BLaER1 (cell line): ENCODE measurements at regions not wholly inside any gene's neighbourhood (a gene's known extent, or its start where the extent isn't known, plus 50 kb on each side); places are given as distances from the start of the nearest gene placed in this dataset.

Source experiments
- H3K27ac ChIP-seq: shearing (Covaris generic); formaldehyde crosslinking; 2 replicates; pipeline ENCODE4 v1.8.1; 2022
- H3K27me3 ChIP-seq: shearing (Covaris generic); formaldehyde crosslinking; 2 replicates; pipeline ENCODE4 v1.8.1; 2022
- H3K36me3 ChIP-seq: shearing (Covaris generic); formaldehyde crosslinking; 2 replicates; pipeline ENCODE4 v1.8.1; 2022
- H3K4me1 ChIP-seq: shearing (Covaris generic); formaldehyde crosslinking; 2 replicates; pipeline ENCODE4 v1.8.1; 2022
- H3K4me2 ChIP-seq: shearing (Covaris generic); formaldehyde crosslinking; 2 replicates; pipeline ENCODE4 v1.8.1; 2022
- H3K4me3 ChIP-seq: shearing (Covaris generic); formaldehyde crosslinking; 2 replicates; pipeline ENCODE4 v1.8.1; 2022
- H3K9ac ChIP-seq: shearing (Covaris generic); formaldehyde crosslinking; 2 replicates; pipeline ENCODE4 v1.8.1; 2022
- H3K9me3 ChIP-seq: shearing (Covaris generic); formaldehyde crosslinking; 2 replicates; pipeline ENCODE4 v1.8.1; 2022
- H4K20me1 ChIP-seq: shearing (Covaris generic); formaldehyde crosslinking; 2 replicates; pipeline ENCODE4 v1.8.1; 2022
- Cebpa-rat ChIP-seq: shearing (Covaris generic); IDR thresholded peaks from 2 replicates; pipeline ENCODE4 v1.8.1; 2022

DNA sequence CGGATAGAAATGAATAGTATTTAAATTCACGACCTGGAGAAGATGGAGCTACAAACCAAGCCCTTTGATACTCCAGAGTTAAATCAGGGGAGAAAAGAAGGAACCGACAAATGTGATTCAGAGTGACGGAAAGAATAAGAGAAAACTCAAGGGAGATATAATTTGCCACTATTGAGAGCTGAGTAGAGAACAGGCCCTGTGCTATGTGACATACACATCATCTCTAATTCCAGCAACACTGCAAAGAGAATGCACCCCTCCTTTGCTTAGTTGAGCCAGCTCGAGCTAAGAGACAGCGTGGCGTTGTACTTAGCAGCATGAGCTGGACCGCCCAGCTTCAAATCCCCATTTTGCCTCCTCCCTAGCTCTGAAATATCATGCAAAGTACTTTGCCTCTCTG lies 266.4 kb upstream of the TENM3 start:
- Histone ChIP-seq H3K4me1 (peaks cover under 1% of the 10 kb centered on the region; the same call in 1 of the 2 replicates), H4K20me1 (no peaks in the 10 kb centered on the region), H3K9me3 (no peaks in the 10 kb centered on the region), H3K27me3 (no peaks in the 10 kb centered on the region), H3K9ac (no peak overlapping the region), H3K27ac (no peak overlapping the region), H3K4me3 (no peak overlapping the region), H3K36me3 (no peaks in the 10 kb centered on the region), H3K4me2 (no peak overlapping the region)
- no peak for TF ChIP-seq Cebpa-rat

DNA sequence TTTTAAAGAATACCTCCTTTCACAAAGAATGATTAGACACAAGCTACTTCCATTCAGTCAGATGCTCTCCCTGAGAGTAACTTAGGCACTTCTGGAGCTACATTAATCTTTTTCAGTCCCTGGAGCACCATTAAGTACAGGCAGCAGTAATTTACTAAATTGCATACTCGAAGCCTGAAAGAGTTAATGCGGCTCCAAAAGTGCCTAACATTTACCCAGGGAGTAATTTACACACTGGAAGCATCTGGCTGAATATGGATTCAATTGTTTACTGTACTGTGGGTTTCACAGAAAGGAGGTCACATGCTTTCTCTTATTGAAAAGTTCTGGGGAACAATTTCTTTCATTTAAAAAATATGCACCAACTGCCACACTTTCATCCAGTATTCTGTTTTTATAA lies 260.8 kb upstream of the TENM3 start:
- no peaks in the 10 kb centered on the region for H3K9me3 ChIP-seq
- no peak overlapping the region for H3K27ac ChIP-seq
- TF ChIP-seq Cebpa-rat: no peak
- no peaks in the 10 kb centered on the region for H3K27me3 ChIP-seq
- no peaks in the 10 kb centered on the region for H3K4me1 ChIP-seq
- no peaks in the 10 kb centered on the region for H4K20me1 ChIP-seq
- no peak overlapping the region for H3K9ac ChIP-seq
- H3K4me3 ChIP-seq: no peak overlapping the region
- no peaks in the 10 kb centered on the region for H3K36me3 ChIP-seq
- H3K4me2 ChIP-seq: no peak overlapping the region

DNA sequence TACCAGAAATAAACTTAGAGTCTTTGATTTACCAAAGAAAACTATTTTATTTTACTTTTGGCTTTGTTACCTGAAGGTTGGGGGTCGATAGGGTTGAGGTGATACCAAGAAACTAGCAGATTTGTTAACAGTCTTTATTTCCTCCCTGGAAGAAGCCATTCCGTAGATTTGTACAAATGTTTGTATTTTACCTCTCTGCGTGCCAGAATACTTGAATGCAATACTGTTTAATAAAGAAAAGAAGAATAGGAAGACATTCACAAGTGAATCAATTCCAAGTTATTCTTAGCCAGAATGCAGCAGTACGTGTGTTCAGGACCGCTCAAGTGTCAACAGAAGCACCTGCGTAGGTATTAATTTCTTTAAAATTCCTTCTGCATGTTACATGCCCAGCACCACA lies 260.3 kb upstream of the TENM3 start:
- Histone ChIP-seq H3K36me3 (no peaks in the 10 kb centered on the region), H4K20me1 (no peaks in the 10 kb centered on the region), H3K4me3 (no peak overlapping the region), H3K4me2 (no peak overlapping the region), H3K27ac (no peak overlapping the region), H3K27me3 (no peaks in the 10 kb centered on the region), H3K9me3 (no peaks in the 10 kb centered on the region), H3K4me1 (no peaks in the 10 kb centered on the region), H3K9ac (no peak overlapping the region)
- no peak for TF ChIP-seq Cebpa-rat

DNA sequence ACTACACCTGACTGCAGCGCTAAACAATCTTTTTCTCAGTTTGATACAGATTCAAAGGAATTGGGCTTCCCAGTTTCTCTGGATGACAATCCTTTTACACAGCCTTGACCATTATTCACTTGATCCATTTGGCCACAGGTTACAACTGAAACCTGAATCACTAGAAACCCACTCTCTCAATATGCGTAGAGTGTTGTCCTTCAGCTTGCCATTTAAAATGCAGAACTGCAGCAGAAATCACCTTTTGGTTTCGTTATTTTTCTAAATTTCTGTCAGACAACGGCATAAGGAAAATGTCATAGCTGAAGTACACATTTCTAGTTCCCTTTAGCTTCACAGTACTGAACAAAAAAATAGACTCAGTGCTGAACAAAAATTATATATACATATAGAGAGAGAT lies 255.8 kb upstream of the TENM3 start:
- no peak for TF ChIP-seq Cebpa-rat
- no peaks in the 10 kb centered on the region for H3K4me1 ChIP-seq
- H4K20me1 ChIP-seq: no peaks in the 10 kb centered on the region
- no peak overlapping the region for H3K4me3 ChIP-seq
- no peaks in the 10 kb centered on the region for H3K36me3 ChIP-seq
- H3K27me3 ChIP-seq: no peaks in the 10 kb centered on the region
- H3K27ac ChIP-seq: no peak overlapping the region
- H3K9me3 ChIP-seq: no peaks in the 10 kb centered on the region
- H3K4me2 ChIP-seq: no peak overlapping the region
- H3K9ac ChIP-seq: no peak overlapping the region

DNA sequence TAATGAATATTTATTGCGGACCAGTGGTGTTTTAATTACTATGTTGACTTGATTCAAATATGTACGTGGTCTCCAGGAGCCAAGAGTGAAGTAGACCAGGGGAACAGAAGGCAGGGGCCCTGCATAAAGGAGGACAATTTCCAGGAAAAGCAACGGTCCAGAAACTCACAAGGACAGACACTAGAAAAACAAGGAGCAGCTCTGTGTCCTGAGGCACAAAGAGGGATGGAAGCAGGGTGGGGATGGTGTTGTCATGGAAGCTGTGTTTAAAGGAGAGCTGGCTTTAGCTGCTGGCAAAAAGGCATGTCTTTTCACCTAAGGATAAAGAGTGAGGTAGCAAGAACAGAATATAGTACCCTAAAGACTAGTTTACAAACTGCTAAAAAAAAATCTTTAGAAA lies 254.1 kb upstream of the TENM3 start:
- Histone ChIP-seq H3K4me3 (no peak overlapping the region), H3K36me3 (no peaks in the 10 kb centered on the region), H3K4me1 (no peaks in the 10 kb centered on the region), H4K20me1 (no peaks in the 10 kb centered on the region), H3K27ac (no peak overlapping the region), H3K4me2 (no peak overlapping the region), H3K9ac (no peak overlapping the region), H3K9me3 (no peaks in the 10 kb centered on the region), H3K27me3 (no peaks in the 10 kb centered on the region)
- TF ChIP-seq Cebpa-rat: no peak

DNA sequence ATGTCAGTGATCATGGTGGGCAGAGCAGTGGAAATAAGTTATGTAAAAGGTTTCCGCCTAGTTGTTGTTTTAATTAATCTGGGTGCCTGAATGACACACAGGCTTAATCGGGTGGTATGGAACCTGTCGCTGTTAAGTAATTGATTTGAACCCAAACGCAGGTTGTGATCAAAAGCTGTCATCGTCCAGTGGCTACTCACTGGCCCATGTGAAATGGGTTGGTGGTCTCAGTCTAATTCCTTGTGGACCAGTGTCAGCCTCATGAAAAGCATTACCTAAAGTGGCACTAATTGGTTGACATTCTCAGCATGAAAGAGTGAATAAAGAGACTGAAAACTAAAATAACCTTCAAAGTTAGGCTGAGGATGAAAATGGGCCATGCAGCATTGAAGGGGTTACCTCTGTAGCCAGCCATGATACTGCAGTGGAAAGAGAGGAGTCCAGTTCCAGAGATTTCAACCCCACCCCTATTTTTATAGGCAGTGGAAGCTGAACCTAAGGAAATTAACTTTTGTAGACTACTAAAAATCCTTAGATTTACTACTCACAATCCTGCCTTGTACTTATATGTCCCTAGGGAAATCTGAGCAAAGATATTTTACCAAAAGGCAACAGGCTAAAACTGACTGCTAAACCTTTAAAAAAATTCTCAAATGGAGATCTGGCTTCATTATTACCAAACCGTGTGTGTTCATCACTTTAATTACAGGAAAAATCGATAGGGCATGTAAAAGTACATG lies 251.7 kb upstream of the TENM3 start:
- Histone ChIP-seq H3K9ac (no peak overlapping the region), H3K4me1 (no peaks in the 10 kb centered on the region), H3K4me2 (no peak overlapping the region), H3K27me3 (no peaks in the 10 kb centered on the region), H3K4me3 (no peak overlapping the region), H3K27ac (no peak overlapping the region), H3K9me3 (no peaks in the 10 kb centered on the region), H3K36me3 (no peaks in the 10 kb centered on the region), H4K20me1 (no peaks in the 10 kb centered on the region)
- no peak for TF ChIP-seq Cebpa-rat

DNA sequence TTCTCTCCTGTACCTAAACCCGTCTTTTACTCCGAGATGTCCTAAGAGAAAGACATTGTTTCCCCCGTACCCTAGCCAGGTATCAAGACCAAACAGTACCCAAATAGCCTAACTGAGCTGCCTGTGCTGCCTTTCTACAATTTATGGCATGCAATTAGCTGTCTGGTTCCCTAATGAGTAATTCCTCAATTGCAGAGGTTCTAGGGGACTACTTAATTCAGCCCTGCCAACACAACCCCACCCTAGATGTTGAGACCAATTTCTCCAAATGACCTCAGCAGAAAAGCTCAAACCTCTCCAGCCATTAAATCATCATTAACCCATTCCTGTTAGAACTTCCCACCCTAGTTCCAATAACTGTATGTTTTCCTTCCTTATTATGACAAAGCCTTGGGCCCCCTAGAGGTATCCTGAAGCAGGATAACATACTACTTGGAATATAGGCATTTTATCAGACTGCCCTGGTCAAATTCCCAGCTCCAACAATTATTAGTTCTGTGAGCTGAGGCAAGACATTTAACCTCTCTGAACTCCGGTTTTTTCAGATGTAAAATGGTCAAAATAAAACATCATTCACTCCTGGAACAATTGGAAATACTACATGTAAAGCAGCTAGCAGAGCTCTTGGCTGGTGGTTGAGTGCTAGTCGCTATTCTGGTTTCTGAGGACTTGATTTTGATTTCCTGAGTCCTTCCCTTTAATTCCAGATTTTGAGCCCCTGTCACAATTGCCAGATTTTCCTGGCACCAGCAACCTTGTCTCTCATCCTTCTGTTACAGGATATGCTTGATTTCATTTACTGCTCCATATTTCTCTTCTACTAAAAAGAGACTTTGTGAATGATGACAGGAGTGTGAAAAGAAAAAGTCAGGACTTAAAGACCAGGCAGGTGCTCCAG lies 244.6 kb upstream of the TENM3 start:
- no peak for TF ChIP-seq Cebpa-rat
- no peaks in the 10 kb centered on the region for H4K20me1 ChIP-seq
- H3K4me3 ChIP-seq: no peak overlapping the region
- H3K36me3 ChIP-seq: no peaks in the 10 kb centered on the region
- no peaks in the 10 kb centered on the region for H3K27me3 ChIP-seq
- H3K4me2 ChIP-seq: no peak overlapping the region
- H3K9ac ChIP-seq: no peak overlapping the region
- no peak overlapping the region for H3K27ac ChIP-seq
- no peaks in the 10 kb centered on the region for H3K4me1 ChIP-seq
- no peaks in the 10 kb centered on the region for H3K9me3 ChIP-seq

DNA sequence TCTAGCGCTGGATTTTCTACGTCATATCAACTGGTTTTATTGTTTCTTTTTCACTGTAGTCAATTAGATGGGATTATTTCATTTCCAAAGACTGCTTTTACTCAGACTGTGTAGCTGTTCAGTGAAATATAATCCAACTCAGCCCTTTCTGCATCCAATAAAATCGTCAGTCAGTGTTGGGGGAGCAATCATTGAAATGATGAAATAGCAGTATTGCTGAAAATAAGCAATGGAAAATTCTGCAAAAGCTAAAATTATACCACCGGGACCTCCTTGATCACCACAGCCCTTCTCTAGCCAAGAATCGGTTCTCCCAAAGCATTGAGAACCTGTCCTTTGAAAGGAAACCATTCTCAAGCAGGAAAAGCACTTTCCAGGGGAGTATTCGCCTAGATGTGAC lies 243.1 kb upstream of the TENM3 start:
- H4K20me1 ChIP-seq: no peaks in the 10 kb centered on the region
- H3K4me3 ChIP-seq: no peak overlapping the region
- H3K4me1 ChIP-seq: no peaks in the 10 kb centered on the region
- no peak overlapping the region for H3K4me2 ChIP-seq
- no peak overlapping the region for H3K9ac ChIP-seq
- H3K27me3 ChIP-seq: no peaks in the 10 kb centered on the region
- H3K36me3 ChIP-seq: no peaks in the 10 kb centered on the region
- TF ChIP-seq Cebpa-rat: no peak
- no peak overlapping the region for H3K27ac ChIP-seq
- H3K9me3 ChIP-seq: no peaks in the 10 kb centered on the region

DNA sequence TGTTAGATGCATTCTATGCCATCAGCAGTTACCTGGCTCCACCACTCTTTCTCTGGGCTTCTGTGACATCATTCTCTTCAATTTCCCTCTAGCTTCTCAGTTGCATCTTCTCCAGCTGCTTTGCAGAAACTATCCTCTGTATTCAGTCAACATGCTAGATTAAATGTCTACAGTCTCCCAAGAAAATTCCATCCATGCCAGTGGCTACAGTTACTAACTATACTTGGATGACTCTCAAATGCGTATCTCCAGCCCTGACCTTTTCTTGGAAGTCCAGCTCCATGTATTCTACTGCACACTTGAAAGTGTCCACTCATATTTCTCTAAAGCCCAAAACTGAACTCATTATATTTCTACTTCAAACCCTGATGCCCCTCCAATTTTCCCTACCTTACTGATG lies 232.3 kb upstream of the TENM3 start:
- H3K36me3 ChIP-seq: no peaks in the 10 kb centered on the region
- no peak for TF ChIP-seq Cebpa-rat
- H3K27ac ChIP-seq: no peak overlapping the region
- no peak overlapping the region for H3K4me2 ChIP-seq
- no peak overlapping the region for H3K9ac ChIP-seq
- H3K4me3 ChIP-seq: no peak overlapping the region
- no peaks in the 10 kb centered on the region for H3K4me1 ChIP-seq
- H3K27me3 ChIP-seq: no peaks in the 10 kb centered on the region
- no peaks in the 10 kb centered on the region for H4K20me1 ChIP-seq
- no peaks in the 10 kb centered on the region for H3K9me3 ChIP-seq

DNA sequence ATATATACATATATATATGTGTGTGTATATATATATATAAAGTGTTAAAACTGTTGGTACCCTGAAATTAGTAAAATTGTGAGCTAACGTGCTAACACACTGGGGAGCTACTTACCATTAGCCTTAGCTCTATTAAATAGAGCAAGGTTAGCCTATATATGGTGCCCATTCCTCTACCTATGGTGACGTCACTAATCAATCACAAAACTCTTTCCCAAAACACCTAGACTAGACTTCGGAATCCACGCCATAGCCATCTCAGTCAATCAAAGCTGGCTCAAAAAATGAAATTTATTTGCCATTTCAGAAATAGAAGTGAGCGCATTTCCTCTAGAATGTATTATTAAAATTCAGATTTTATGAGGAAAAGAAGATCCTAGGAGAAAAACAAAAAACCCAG lies 229.0 kb upstream of the TENM3 start:
- no peaks in the 10 kb centered on the region for H3K27me3 ChIP-seq
- no peak overlapping the region for H3K9ac ChIP-seq
- no peaks in the 10 kb centered on the region for H3K9me3 ChIP-seq
- no peak overlapping the region for H3K4me2 ChIP-seq
- no peak for TF ChIP-seq Cebpa-rat
- H3K27ac ChIP-seq: no peak overlapping the region
- no peaks in the 10 kb centered on the region for H4K20me1 ChIP-seq
- H3K4me3 ChIP-seq: no peak overlapping the region
- no peaks in the 10 kb centered on the region for H3K36me3 ChIP-seq
- H3K4me1 ChIP-seq: no peaks in the 10 kb centered on the region
